ENCODE measurements at regions not wholly inside any gene's neighbourhood (a gene's known extent, or its start where the extent isn't known, plus 50 kb on each side); places are given as distances from the start of the nearest gene placed in this dataset.

GRCh38 chr12:98403936-98404335, 111.5 kb upstream of the TMPO start:
- no peak for TF ChIP-seq POLR2A (IDR thresholded peaks at IDR 0.05)
- TF ChIP-seq, protein P1, sequence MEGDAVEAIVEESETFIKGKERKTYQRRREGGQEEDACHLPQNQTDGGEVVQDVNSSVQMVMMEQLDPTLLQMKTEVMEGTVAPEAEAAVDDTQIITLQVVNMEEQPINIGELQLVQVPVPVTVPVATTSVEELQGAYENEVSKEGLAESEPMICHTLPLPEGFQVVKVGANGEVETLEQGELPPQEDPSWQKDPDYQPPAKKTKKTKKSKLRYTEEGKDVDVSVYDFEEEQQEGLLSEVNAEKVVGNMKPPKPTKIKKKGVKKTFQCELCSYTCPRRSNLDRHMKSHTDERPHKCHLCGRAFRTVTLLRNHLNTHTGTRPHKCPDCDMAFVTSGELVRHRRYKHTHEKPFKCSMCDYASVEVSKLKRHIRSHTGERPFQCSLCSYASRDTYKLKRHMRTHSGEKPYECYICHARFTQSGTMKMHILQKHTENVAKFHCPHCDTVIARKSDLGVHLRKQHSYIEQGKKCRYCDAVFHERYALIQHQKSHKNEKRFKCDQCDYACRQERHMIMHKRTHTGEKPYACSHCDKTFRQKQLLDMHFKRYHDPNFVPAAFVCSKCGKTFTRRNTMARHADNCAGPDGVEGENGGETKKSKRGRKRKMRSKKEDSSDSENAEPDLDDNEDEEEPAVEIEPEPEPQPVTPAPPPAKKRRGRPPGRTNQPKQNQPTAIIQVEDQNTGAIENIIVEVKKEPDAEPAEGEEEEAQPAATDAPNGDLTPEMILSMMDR (IDR thresholded peaks at IDR 0.05), result no peak

Measured in adrenal gland (tissue), 5 donors.